Left ventricle myocardium inferior (tissue), 1 donor: ENCODE measurements at regions not wholly inside any gene's neighbourhood (a gene's known extent, or its start where the extent isn't known, plus 50 kb on each side); places are given as distances from the start of the nearest gene placed in this dataset.
"Not testable (repeated sequence)": the region's sequence is repeated elsewhere in the genome, so short reads cannot be mapped to it uniquely, and the experiment has no call there.

Source experiments
- DNase-seq: peaks from one replicate; pipeline ENCODE4 v3.0.0-alpha.2; 2020
- H3K27ac ChIP-seq: fragments of 200-600 bp; replicated peaks from 2 replicates; pipeline ENCODE4 v1.8.0; 2021
- H3K27me3 ChIP-seq: fragments of 200-600 bp; 2 replicates; pipeline ENCODE4 v1.8.0; 2021; ENCODE audit warnings: low read depth
- H3K36me3 ChIP-seq: fragments of 200-600 bp; 2 replicates; pipeline ENCODE4 v1.8.0; 2021
- H3K4me1 ChIP-seq: fragments of 200-600 bp; 2 replicates; pipeline ENCODE4 v1.8.0; 2021
- H3K4me3 ChIP-seq: fragments of 200-600 bp; 2 replicates; pipeline ENCODE4 v1.8.0; 2021; ENCODE audit warnings: mild to moderate bottlenecking, moderate library complexity
- H3K9me3 ChIP-seq: fragments of 200-600 bp; replicated peaks from 2 replicates; pipeline ENCODE4 v1.8.0; 2021
- CTCF ChIP-seq: fragments of 200-600 bp; IDR thresholded peaks from 2 replicates; pipeline ENCODE4 v1.8.0; 2021; ENCODE audit warnings: antibody characterized with exemption, mild to moderate bottlenecking, borderline replicate concordance
- intact Hi-C: fragments of 100-400 bp; cut with micrococcal nuclease; formaldehyde crosslinking; loops from one replicate; pipeline ENCODE4 v1.11.0; 2022
- donor health status: DM: no; HTN: yes; CAD: no; lungs with severe emphysema.

- H3K9me3 ChIP-seq, H3K4me3 ChIP-seq, H3K27ac ChIP-seq, H3K36me3 ChIP-seq, H3K27me3 ChIP-seq, intact Hi-C loops, H3K4me1 ChIP-seq, DNase-seq: not testable (repeated sequence)
Measured at GRCh38 chrX:123788193-123788592, 55.3 kb upstream of the THOC2 start.

DNA sequence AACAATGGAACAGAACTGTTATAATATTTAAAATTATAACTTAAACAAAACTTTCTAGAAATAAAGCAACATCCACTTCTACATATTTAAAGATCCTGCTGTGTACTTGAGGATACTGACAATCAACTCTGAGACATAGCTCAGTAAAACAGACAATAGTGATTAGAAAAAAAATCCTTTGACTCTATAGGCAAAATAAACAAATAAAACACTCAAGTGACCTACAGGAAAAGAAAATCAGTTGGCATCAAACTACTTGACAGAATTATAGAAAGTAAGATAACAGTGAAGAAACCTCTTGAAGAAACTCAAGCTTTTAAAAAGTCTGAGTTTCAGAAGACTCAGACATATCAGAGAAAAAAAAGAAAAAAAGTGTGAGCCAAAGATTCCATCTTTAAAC lies 55.9 kb upstream of the THOC2 start:
- DNase-seq: no peak
- H3K27me3 ChIP-seq: no peaks in the 10 kb centered on the region
- H3K4me1 ChIP-seq: no peaks in the 10 kb centered on the region
- no peak for TF ChIP-seq CTCF
- no peak overlapping the region for H3K4me3 ChIP-seq
- H3K27ac ChIP-seq: no peak overlapping the region
- no peaks in the 10 kb centered on the region for H3K36me3 ChIP-seq
- H3K9me3 ChIP-seq: no peaks in the 10 kb centered on the region
- intact Hi-C loops: no loop called here

- intact Hi-C loops: no loop called here
- Histone ChIP-seq H3K4me3 (no peak overlapping the region), H3K27me3 (no peaks in the 10 kb centered on the region), H3K9me3 (no peaks in the 10 kb centered on the region), H3K27ac (no peak overlapping the region), H3K36me3 (no peaks in the 10 kb centered on the region), H3K4me1 (no peaks in the 10 kb centered on the region)
- TF ChIP-seq CTCF: no peak
- DNase-seq: no peak
Measured at GRCh38 chrX:123797543-123798447, 62.1 kb upstream of the XIAP start.

GRCh38 chrX:123798706-123799430 lies 61.0 kb upstream of the XIAP start:
- H3K27ac ChIP-seq, DNase-seq, H3K9me3 ChIP-seq, H3K36me3 ChIP-seq, H3K4me1 ChIP-seq, H3K27me3 ChIP-seq, intact Hi-C loops, H3K4me3 ChIP-seq: not testable (repeated sequence)

- Histone ChIP-seq H3K4me1 (peaks cover 11% of the 10 kb centered on the region), H3K4me3 (no peak overlapping the region)
- intact Hi-C loops: no loop called here
Measured at GRCh38 chrX:123801901-123802300, 58.0 kb upstream of the XIAP start.

More at GRCh38 chrX:123801901-123802300, 58.0 kb upstream of the XIAP start:
- Histone ChIP-seq H3K9me3 (no peaks in the 10 kb centered on the region), H3K27me3 (no peaks in the 10 kb centered on the region), H3K27ac (no peak overlapping the region), H3K36me3 (no peaks in the 10 kb centered on the region)
- no peak for DNase-seq
- TF ChIP-seq CTCF: no peak
